Transverse colon (tissue), 3 donors: ENCODE measurements at regions not wholly inside any gene's neighbourhood (a gene's known extent, or its start where the extent isn't known, plus 50 kb on each side); places are given as distances from the start of the nearest gene placed in this dataset.

Experiments used
- CTCF ChIP-seq, 5 experiments: fragments of 200-600 bp in 3 of 5; fragments of 450-650 bp in 2 of 5; sonication (generic) in 3 of 5; IDR thresholded peaks; 1 replicate in 2 of 5; 2 replicates in 3 of 5; pipeline ENCODE4 v1.5.1; 2016 to 2017; ENCODE audit warnings: antibody characterized with exemption in 5 of 5, inconsistent platforms in 3 of 5, mild to moderate bottlenecking in 2 of 5, moderate library complexity in 1 of 5
- POLR2A ChIP-seq: fragments of 450-650 bp; IDR thresholded peaks from one replicate; pipeline ENCODE4 v1.6.1; 2016; ENCODE audit warnings: antibody characterized with exemption, mild to moderate bottlenecking, moderate library complexity

DNA sequence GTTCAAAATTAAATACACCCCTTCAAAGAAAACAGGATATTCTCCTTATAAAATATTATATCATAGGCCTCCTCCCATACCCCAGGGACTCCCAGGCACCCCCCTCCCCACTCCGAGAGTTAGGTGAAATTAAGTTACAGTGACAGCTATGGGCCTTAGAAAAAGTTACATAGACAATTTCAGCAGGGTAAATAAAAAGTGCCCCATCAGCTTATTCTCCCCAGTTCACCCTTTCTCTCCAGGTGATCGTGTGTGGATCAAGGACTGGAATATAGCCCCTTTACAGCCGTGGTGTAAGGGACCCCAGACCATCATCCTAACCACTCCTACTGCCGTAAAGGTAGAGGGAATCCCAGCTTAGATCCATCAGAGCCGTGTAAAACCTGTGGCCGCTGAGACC, 147.6 kb upstream of the FGF16 start:
- TF ChIP-seq POLR2A (no peak), CTCF (IDR thresholded peaks at IDR 0.05) (no peak)
